ENCODE measurements at regions not wholly inside any gene's neighbourhood (a gene's known extent, or its start where the extent isn't known, plus 50 kb on each side); places are given as distances from the start of the nearest gene placed in this dataset.

DNA sequence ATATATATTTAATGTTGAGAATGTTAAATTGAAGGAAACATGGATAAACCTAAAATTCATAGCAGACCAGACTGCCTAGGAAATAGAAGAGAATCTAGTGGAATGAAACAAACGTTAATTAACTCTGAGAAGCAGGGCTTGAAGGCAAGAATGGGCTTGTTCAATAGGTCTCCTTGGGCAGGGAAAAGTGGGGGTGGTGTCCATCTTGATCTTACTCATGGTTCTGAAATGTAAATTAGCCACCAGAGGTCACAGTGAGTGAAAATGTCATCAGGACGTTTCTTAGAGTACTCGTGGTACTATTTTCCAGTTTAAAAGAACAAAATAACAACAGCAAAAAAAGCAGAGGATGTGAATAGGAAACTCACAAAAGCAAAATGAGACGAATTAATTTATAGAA is 66.8 kb upstream of the BTBD3 start:
- TF ChIP-seq, protein P1, sequence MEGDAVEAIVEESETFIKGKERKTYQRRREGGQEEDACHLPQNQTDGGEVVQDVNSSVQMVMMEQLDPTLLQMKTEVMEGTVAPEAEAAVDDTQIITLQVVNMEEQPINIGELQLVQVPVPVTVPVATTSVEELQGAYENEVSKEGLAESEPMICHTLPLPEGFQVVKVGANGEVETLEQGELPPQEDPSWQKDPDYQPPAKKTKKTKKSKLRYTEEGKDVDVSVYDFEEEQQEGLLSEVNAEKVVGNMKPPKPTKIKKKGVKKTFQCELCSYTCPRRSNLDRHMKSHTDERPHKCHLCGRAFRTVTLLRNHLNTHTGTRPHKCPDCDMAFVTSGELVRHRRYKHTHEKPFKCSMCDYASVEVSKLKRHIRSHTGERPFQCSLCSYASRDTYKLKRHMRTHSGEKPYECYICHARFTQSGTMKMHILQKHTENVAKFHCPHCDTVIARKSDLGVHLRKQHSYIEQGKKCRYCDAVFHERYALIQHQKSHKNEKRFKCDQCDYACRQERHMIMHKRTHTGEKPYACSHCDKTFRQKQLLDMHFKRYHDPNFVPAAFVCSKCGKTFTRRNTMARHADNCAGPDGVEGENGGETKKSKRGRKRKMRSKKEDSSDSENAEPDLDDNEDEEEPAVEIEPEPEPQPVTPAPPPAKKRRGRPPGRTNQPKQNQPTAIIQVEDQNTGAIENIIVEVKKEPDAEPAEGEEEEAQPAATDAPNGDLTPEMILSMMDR (IDR thresholded peaks at IDR 0.05) = no peak
- no peak for TF ChIP-seq POLR2A (IDR thresholded peaks at IDR 0.05)
